GM06990 (cell line): ENCODE measurements at regions not wholly inside any gene's neighbourhood (a gene's known extent, or its start where the extent isn't known, plus 50 kb on each side); places are given as distances from the start of the nearest gene placed in this dataset.

Experiments used
- DNase-seq: peaks from one replicate; pipeline ENCODE4 v3.0.0-alpha.2; 2011; ENCODE audit not compliant: insufficient read length; ENCODE audit errors: extremely low read depth
- H3K27me3 ChIP-seq: replicated peaks from 2 replicates; pipeline ENCODE4 v1.6.0; 2011; ENCODE audit warnings: low read length; ENCODE audit not compliant: control insufficient read depth, insufficient read depth
- H3K36me3 ChIP-seq: 2 replicates; pipeline ENCODE4 v1.5.1; 2011; ENCODE audit warnings: low read length; ENCODE audit not compliant: control insufficient read depth, insufficient read depth
- H3K4me3 ChIP-seq: replicated peaks from 2 replicates; pipeline ENCODE4 v1.5.1; 2011; ENCODE audit warnings: low read depth, mild to moderate bottlenecking, control low read depth, low read length
- CTCF ChIP-seq: IDR thresholded peaks from 2 replicates; pipeline ENCODE4 v1.5.1; 2011; ENCODE audit warnings: low read length, control low read depth, mild to moderate bottlenecking, inconsistent platforms; ENCODE audit not compliant: insufficient read depth, poor library complexity, severe bottlenecking

- no peak for TF ChIP-seq CTCF
- no peak for DNase-seq
- no peaks in the 10 kb centered on the region; the same call in 1 of the 2 replicates for H3K27me3 ChIP-seq
- H3K4me3 ChIP-seq = no peak overlapping the region
- H3K36me3 ChIP-seq = no peaks in the 10 kb centered on the region
These were observed 274.9 kb upstream of the NEBL start for GRCh38 chr10:21171936-21172541.

GRCh38 chr10:21171197-21171935 lies 274.3 kb upstream of the NEBL start:
- H3K36me3 ChIP-seq = no peaks in the 10 kb centered on the region
- no peak overlapping the region for H3K4me3 ChIP-seq
- no peaks in the 10 kb centered on the region; the same call in 1 of the 2 replicates for H3K27me3 ChIP-seq
- no peak for DNase-seq
- peak; percentile 26 for TF ChIP-seq CTCF

GRCh38 chr10:21170216-21170615 lies 273.1 kb upstream of the NEBL start:
- Histone ChIP-seq H3K27me3 (no peaks in the 10 kb centered on the region; the same call in 1 of the 2 replicates), H3K4me3 (no peak overlapping the region), H3K36me3 (no peaks in the 10 kb centered on the region)
- no peak for TF ChIP-seq CTCF
- DNase-seq = no peak

- TF ChIP-seq CTCF = no peak
- no peak for DNase-seq
- H3K4me3 ChIP-seq = no peak overlapping the region
- no peaks in the 10 kb centered on the region; the same call in 1 of the 2 replicates for H3K27me3 ChIP-seq
- no peaks in the 10 kb centered on the region for H3K36me3 ChIP-seq
These were observed 272.2 kb upstream of the NEBL start for GRCh38 chr10:21169271-21169670.

GRCh38 chr10:21167288-21168010 lies 270.3 kb upstream of the NEBL start:
- no peak for DNase-seq
- no peak for TF ChIP-seq CTCF
- no peak overlapping the region for H3K4me3 ChIP-seq
- H3K36me3 ChIP-seq = no peaks in the 10 kb centered on the region
- H3K27me3 ChIP-seq = no peaks in the 10 kb centered on the region; the same call in 1 of the 2 replicates
